GM19351 (cell line): ENCODE measurements at regions not wholly inside any gene's neighbourhood (a gene's known extent, or its start where the extent isn't known, plus 50 kb on each side); places are given as distances from the start of the nearest gene placed in this dataset.

Source experiments
- ATAC-seq: cut with Tn5 transposase; IDR thresholded peaks from one replicate; pipeline ENCODE4 v1.9.1; 2021; ENCODE audit warnings: mild to moderate bottlenecking, moderate library complexity; ENCODE audit not compliant: unreplicated experiment

- ATAC-seq, result no peak
Observed at GRCh38 chr13:76148374-76148773, 512.2 kb downstream of the LMO7 start.

GRCh38 chr13:76132532-76132931, 496.4 kb downstream of the LMO7 start:
- no peak for ATAC-seq

- ATAC-seq, result no peak
Observed at GRCh38 chr13:76131551-76131950, 495.4 kb downstream of the LMO7 start.

GRCh38 chr13:76129305-76130000, 493.3 kb downstream of the LMO7 start:
- ATAC-seq, result no peak

- ATAC-seq, result no peak
Observed at GRCh38 chr13:76127922-76128321, 491.8 kb downstream of the LMO7 start.

- no peak for ATAC-seq
Observed at GRCh38 chr13:76123548-76123947, 487.4 kb downstream of the LMO7 start.

GRCh38 chr13:76116751-76117360, 480.7 kb downstream of the LMO7 start:
- no peak for ATAC-seq

- no peak for ATAC-seq
Observed at GRCh38 chr13:76106763-76107162, 470.6 kb downstream of the LMO7 start.

GRCh38 chr13:76094645-76095044, 458.5 kb downstream of the LMO7 start:
- no peak for ATAC-seq

GRCh38 chr13:76091076-76091475, 454.9 kb downstream of the LMO7 start:
- no peak for ATAC-seq

- ATAC-seq, result no peak
Observed at GRCh38 chr13:76086729-76087128, 450.6 kb downstream of the LMO7 start.

- no peak for ATAC-seq
Observed at GRCh38 chr13:76067850-76068249, 431.7 kb downstream of the LMO7 start.

- no peak for ATAC-seq
Observed at GRCh38 chr13:76053181-76053580, 417.1 kb downstream of the LMO7 start.

GRCh38 chr13:76049376-76049746, 413.2 kb downstream of the LMO7 start:
- ATAC-seq, result no peak

- ATAC-seq, result no peak
Observed at GRCh38 chr13:76048675-76049375, 412.7 kb downstream of the LMO7 start.

GRCh38 chr13:76048131-76048530, 412.0 kb downstream of the LMO7 start:
- ATAC-seq, result no peak

GRCh38 chr13:76043874-76044273, 407.7 kb downstream of the LMO7 start:
- ATAC-seq, result no peak

- no peak for ATAC-seq
Observed at GRCh38 chr13:76038920-76039716, 403.0 kb downstream of the LMO7 start.

GRCh38 chr13:76036176-76036575, 400.0 kb downstream of the LMO7 start:
- ATAC-seq, result no peak

GRCh38 chr13:76035711-76036110, 399.6 kb downstream of the LMO7 start:
- ATAC-seq, result no peak

- no peak for ATAC-seq
Observed at GRCh38 chr13:76029706-76030105, 393.6 kb downstream of the LMO7 start.
